C4-2B (cell line): ENCODE measurements at regions not wholly inside any gene's neighbourhood (a gene's known extent, or its start where the extent isn't known, plus 50 kb on each side); places are given as distances from the start of the nearest gene placed in this dataset.

ENCODE experiments used
- ZFX ChIP-seq: fragments of 450-650 bp; IDR thresholded peaks from 2 replicates; pipeline ENCODE4 v1.6.1; 2017
- TF ChIP-seq, protein P1 (sequence below): fragments of 450-650 bp; conservative IDR thresholded peaks from 2 replicates; pipeline ENCODE4 v1.5.1; 2017; ENCODE audit warnings: mild to moderate bottlenecking

GRCh38 chr16:49018259-49018931, 263.2 kb downstream of the CBLN1 start:
- TF ChIP-seq, protein P1, sequence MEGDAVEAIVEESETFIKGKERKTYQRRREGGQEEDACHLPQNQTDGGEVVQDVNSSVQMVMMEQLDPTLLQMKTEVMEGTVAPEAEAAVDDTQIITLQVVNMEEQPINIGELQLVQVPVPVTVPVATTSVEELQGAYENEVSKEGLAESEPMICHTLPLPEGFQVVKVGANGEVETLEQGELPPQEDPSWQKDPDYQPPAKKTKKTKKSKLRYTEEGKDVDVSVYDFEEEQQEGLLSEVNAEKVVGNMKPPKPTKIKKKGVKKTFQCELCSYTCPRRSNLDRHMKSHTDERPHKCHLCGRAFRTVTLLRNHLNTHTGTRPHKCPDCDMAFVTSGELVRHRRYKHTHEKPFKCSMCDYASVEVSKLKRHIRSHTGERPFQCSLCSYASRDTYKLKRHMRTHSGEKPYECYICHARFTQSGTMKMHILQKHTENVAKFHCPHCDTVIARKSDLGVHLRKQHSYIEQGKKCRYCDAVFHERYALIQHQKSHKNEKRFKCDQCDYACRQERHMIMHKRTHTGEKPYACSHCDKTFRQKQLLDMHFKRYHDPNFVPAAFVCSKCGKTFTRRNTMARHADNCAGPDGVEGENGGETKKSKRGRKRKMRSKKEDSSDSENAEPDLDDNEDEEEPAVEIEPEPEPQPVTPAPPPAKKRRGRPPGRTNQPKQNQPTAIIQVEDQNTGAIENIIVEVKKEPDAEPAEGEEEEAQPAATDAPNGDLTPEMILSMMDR, result no peak
- no peak for TF ChIP-seq ZFX
